ENCODE measurements at regions not wholly inside any gene's neighbourhood (a gene's known extent, or its start where the extent isn't known, plus 50 kb on each side); places are given as distances from the start of the nearest gene placed in this dataset.

- no peak for DNase-seq
Measured at GRCh38 chr13:80599765-80600164, 258.8 kb upstream of the SPRY2 start.

DNA sequence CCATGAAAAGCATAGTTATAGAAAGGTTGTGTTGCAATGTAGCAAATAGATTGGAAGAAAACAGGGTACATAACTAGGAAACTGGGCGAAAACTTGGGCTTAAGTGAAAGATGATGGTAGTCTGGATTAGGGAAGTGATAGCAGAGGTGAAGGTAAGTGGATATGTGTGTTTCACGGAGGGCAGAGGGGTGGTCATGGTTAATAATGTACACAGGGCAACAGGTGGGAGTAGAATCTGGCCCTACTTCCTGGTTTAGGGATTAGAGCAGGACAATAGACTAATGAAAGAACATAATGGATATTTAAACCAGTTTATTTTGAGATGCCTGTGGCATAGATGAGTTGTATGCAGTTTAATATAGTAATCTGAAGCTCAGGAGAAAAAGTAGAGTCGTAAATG lies 257.3 kb upstream of the SPRY2 start:
- no peak for DNase-seq

GRCh38 chr13:80591976-80592740 lies 251.2 kb upstream of the SPRY2 start:
- DNase-seq, result no peak

DNA sequence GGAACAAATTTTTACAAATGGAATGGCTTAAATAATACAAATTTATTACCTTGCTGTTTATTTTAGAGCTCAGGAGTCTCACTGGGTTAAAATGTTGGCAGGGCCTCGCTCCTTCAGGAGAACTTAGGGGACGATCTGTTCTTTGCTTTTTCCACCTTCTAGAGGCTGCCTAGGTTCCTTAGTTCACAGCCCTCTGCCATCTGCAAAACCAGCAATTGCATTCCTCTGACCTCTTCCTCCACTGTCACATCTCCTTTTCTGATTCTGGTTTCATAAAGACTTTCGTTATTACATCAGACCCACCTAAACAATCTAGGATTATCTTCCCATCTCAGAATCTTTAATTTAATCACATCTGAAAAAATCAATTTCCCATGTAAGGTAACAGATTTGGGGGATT lies 249.6 kb upstream of the SPRY2 start:
- no peak for DNase-seq

DNA sequence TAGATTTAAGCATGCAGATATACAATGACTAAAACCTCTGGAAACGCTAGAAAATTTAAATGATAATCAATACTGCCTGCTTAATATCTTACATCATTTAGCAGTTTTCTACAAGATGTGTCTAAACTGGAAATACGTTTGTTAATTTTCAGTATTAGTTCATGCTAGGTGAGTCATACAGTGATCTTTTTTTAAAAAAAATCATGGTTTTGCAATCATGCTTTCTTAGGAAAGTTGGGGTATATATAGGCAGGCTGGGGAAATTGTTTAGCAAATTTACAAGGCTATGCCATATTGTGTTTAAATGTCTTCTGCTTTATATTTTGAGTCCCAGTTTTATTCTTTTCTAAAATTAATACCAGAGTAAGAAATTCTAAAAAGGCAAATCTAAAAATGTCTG lies 245.4 kb upstream of the SPRY2 start:
- DNase-seq, result no peak

GRCh38 chr13:80585531-80585930 lies 244.6 kb upstream of the SPRY2 start:
- DNase-seq, result no peak

DNA sequence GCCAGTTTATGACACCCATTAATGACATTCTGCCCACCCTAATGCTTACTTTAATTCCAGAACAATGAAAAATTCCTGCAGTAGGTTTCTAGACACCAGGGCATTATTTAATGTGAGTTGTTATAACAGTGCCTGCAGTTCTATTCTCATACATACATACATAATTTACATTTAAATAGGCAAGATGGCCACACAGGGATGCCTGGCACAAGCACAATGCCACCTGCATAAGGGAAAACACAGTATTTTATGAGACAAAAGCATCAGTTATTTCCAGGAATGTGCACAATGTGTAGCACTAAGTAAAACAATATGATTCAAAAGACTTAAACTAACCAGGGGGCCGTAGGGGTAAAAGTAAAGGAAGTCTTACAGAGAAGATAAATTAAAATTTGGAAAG lies 243.9 kb upstream of the SPRY2 start:
- DNase-seq, result no peak

DNA sequence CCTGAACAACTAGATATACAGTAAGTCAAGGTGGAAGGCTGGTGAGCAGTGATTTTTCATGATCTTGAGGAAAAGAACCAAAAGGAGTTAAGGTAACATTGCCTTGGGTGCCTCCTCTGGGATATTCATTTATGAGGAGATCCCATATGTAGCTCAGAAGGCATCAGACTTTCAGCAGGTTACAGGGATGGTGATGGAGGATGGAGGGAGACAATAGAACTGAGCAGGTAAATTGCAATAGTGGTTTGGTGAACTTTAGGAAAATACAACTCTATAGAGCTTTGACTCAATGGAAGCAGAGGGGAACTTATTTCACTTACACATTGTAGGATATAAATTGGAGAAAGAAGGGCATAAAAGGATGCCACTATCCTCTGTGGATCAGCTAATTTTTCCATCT lies 243.4 kb upstream of the SPRY2 start:
- no peak for DNase-seq

- DNase-seq, result no peak
Measured at GRCh38 chr13:80577926-80578670, 237.2 kb upstream of the SPRY2 start.

GRCh38 chr13:80577285-80577684 lies 236.4 kb upstream of the SPRY2 start:
- no peak for DNase-seq

DNA sequence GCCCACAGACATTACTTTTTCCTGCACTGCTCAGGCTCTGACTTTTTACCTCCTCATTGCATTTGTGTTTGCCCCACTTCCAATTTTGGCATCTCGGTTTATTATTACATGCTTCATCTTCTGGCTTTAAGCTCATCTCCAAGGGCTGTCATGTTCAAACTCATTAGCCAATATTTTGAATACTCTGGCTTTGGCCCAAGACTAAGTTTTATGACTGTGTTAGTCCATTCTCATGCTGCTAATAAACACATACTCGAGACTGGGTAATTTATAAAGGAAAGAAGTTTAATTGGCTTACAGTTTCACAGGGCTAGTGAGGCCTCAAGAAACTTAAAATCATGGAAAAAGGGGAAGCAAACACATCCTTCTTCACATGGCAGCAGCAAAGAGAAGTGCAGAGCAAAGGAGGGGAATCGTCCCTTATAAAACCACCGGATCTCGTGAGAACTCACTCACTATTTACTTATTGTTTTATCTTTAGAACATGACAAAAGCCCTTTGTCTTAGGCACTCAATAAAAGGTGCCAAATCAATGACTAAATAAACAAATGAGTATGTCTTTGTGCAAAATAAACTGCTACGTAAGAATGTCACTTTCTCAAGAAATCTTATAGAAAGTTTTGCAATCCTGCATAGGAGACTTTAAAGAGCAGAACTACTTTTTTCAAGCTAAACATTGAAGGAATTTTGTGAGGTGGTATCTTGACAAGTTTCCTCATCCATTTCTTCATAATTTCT lies 233.4 kb upstream of the SPRY2 start:
- DNase-seq, result no peak

DNA sequence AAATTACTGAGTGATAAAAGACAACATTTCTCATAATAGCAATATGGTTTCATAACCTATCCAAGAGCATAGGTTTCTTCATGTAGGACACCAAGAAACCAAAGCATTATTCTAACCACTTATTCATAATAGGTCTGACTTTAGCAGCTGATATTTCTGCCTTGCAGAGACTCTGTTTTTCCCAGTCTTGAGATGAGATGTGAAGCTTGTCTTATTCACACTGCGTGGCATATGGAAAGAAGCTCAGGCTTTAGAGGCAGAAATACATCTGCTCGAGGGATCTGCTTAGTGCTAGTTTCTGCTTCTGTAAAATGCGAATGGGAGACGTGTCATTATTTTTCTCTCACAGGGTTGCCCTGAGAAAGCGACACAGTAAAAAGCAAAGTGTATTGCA lies 232.0 kb upstream of the SPRY2 start:
- no peak for DNase-seq

DNA sequence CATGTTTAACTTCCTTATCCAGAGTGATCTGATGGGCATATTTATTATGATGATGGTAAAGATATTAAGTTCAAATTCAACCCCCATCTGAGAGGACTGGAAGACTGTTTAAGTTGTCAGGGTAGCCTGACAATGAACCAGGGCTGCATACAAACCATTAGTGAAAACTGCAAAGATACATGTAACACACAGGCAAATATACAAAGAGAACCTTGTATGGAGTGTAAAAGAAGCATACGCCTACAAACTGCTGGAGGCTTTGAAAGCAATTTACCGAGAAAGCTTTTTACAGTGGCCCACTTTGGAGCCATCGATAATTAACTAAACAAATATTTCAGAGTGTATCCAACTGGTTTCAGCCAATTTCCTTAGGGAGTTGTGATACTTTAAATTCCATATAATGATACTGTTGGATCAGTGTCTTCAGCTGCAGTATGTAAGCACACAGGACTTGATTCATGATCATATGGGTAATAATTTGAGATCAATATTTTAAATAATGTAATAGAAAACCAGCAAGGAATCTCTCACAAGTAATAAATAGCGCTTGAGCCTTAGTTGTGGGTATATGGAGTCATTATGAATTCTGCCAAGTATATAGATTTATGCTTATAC lies 231.5 kb upstream of the SPRY2 start:
- no peak for DNase-seq

- DNase-seq, result no peak
Measured at GRCh38 chr13:80571346-80572307, 230.7 kb upstream of the SPRY2 start.

- no peak for DNase-seq
Measured at GRCh38 chr13:80563439-80563838, 222.5 kb upstream of the SPRY2 start.

- DNase-seq, result no peak
Measured at GRCh38 chr13:80562433-80563156, 221.7 kb upstream of the SPRY2 start.

GRCh38 chr13:80560609-80561008 lies 219.7 kb upstream of the SPRY2 start:
- no peak for DNase-seq

GRCh38 chr13:80559944-80560343 lies 219.0 kb upstream of the SPRY2 start:
- no peak for DNase-seq

- DNase-seq, result no peak
Measured at GRCh38 chr13:80558074-80558473, 217.1 kb upstream of the SPRY2 start.

- DNase-seq, result no peak
Measured at GRCh38 chr13:80555796-80556678, 215.1 kb upstream of the SPRY2 start.

Measured in retina (tissue), 1 donor.